Neutrophil (primary cell): ENCODE measurements at regions not wholly inside any gene's neighbourhood (a gene's known extent, or its start where the extent isn't known, plus 50 kb on each side); places are given as distances from the start of the nearest gene placed in this dataset.

ENCODE experiments used
- H3K27ac ChIP-seq: fragments of 200-600 bp; sonication (generic); 2 replicates; pipeline ENCODE4 v1.5.1; 2016; ENCODE audit warnings: mild to moderate bottlenecking, moderate library complexity
- H3K27me3 ChIP-seq: fragments of 200-600 bp; sonication (generic); 2 replicates; pipeline ENCODE4 v1.6.0; 2016; ENCODE audit warnings: mild to moderate bottlenecking
- H3K36me3 ChIP-seq: fragments of 200-600 bp; sonication (generic); 2 replicates; pipeline ENCODE4 v1.5.1; 2017
- H3K4me1 ChIP-seq, 2 experiments: fragments of 200-600 bp in 1 of 2; sonication (generic) in 1 of 2; 1 replicate in 1 of 2; 2 replicates in 1 of 2; pipeline versions ENCODE4 v1.5.1 to v1.6.1; 2013 to 2016; ENCODE audit warnings: low read depth in 1 of 2, low read length in 1 of 2, mild to moderate bottlenecking in 1 of 2, moderate library complexity in 1 of 2; ENCODE audit not compliant: control insufficient read depth in 1 of 2, insufficient read depth in 1 of 2
- H3K4me3 ChIP-seq, 2 experiments: fragments of 200-600 bp in 1 of 2; sonication (generic) in 1 of 2; 1 replicate in 1 of 2; 2 replicates in 1 of 2; pipeline ENCODE4 v1.5.1; 2013 to 2016; ENCODE audit warnings: low read depth in 1 of 2, low read length in 1 of 2, mild to moderate bottlenecking in 1 of 2, moderate library complexity in 1 of 2
- H3K9me3 ChIP-seq: fragments of 200-600 bp; sonication (generic); 2 replicates; pipeline ENCODE4 v1.5.1; 2016
- TF ChIP-seq, protein P1 (sequence below): fragments of 200-600 bp; sonication (generic); IDR thresholded peaks from 2 replicates; pipeline ENCODE4 v1.5.1; 2016; ENCODE audit warnings: antibody characterized with exemption

DNA sequence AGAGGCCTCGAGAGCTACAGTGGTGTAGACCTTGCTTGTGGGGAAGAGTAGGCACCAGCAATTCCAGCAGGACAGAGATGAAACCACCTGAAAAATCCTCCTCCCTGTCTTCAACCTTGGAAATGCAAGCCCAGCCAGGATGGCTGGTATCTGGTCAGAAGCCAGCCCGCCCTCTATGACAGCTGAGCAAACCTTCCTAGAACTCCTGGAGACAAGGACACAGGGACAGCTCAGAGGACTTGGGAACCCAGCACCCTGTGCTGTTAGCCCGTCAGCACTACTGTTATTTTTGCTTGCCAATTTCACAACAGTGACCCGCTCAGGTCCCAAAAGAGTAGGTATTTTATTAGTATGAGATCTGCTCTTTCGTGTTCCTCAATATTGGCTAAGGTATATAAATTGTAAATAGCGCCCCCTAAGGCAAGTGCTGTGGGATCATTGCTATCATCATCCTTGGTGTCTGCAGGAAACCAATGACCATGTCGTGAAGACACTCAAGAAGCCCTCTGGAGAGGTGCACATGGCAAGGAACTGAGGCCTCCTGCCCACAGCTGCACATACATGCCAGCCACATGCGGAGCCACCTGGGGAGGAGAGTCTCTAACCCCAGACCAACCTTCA, 156.5 kb upstream of the CHST15 start:
- Histone ChIP-seq H3K27me3 (no peaks in the 10 kb centered on the region), H3K9me3 (no peaks in the 10 kb centered on the region), H3K4me1 (peaks cover 26 to 32% of the 10 kb centered on the region in 2 experiments), H3K27ac (no peak overlapping the region), H3K36me3 (no peaks in the 10 kb centered on the region), H3K4me3 (no peak overlapping the region)
- TF ChIP-seq, protein P1, sequence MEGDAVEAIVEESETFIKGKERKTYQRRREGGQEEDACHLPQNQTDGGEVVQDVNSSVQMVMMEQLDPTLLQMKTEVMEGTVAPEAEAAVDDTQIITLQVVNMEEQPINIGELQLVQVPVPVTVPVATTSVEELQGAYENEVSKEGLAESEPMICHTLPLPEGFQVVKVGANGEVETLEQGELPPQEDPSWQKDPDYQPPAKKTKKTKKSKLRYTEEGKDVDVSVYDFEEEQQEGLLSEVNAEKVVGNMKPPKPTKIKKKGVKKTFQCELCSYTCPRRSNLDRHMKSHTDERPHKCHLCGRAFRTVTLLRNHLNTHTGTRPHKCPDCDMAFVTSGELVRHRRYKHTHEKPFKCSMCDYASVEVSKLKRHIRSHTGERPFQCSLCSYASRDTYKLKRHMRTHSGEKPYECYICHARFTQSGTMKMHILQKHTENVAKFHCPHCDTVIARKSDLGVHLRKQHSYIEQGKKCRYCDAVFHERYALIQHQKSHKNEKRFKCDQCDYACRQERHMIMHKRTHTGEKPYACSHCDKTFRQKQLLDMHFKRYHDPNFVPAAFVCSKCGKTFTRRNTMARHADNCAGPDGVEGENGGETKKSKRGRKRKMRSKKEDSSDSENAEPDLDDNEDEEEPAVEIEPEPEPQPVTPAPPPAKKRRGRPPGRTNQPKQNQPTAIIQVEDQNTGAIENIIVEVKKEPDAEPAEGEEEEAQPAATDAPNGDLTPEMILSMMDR, result no peak

DNA sequence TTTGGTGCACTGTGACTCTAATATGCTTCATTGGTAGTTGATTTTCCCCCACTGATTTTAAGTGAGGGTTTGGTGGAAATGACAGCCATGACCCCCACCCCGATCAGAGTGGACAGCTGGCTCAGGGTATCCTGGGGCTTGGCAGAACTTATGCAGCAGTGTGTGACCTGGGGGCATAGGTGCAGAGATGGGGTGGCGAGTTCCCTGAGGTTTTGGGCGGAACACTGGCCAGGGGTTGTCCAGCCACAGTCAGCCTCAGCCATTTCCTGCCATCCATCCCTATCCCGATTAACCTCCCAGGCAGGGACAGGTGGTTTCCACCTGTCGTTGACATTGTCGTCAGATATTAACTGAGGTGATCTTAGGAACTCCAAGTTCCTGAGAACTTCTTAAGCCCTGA, 155.8 kb upstream of the CHST15 start:
- H3K4me3 ChIP-seq, result no peak overlapping the region

DNA sequence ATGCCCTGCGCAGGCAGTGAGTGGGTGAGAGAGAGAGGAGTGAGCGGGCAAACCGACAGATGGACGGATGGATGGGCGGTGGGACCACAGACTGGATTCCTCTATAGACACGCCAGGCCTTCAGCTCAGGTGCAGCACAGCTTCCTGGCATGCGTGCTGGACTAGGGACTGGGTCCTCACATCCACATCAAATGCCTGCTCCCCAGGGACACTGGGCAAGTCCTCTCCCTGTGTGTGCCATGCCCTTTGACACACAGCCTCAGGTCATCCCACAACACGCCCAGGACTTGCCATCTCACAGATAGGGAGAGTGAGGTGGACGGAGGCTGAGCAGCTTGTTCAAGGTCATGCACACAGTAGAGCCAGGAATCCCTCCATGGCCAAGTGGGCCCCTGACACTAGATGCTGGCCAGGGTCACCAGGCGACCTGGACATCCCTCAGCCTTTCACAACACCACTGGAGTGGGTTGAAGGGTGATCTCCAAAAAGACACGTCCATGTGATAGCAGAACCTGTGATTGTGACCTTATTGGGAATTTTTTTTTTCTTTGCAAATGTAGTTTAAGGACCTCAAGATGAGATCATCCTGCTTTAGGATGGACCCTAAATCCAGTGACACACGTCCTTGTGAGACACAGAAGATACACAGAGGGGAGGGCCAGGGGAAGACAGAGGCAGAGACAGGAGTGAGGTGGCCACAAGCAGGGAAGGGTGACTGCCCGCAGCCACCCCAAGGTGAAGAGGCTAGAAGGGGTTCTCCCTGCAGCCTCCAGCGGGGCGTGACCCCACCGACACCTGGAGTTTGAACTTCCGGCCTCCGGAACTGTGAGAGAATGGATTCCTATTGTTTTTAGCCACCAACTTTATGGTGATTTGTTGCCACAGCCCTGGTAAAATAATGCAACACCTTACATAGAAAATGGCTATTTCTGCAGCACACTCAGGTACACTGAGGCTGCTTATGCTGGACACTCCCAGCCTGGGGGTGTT, 155.0 kb upstream of the CHST15 start:
- Histone ChIP-seq H3K4me1 (peaks cover 26 to 32% of the 10 kb centered on the region in 2 experiments), H3K27ac (no peak overlapping the region), H3K36me3 (no peaks in the 10 kb centered on the region), H3K27me3 (no peaks in the 10 kb centered on the region), H3K4me3 (no peak overlapping the region), H3K9me3 (no peaks in the 10 kb centered on the region)
- TF ChIP-seq, protein P1, result no peak

More for the DNA sequence above, 155.8 kb upstream of the CHST15 start:
- TF ChIP-seq, protein P1, result no peak
- no peaks in the 10 kb centered on the region for H3K27me3 ChIP-seq
- no peaks in the 10 kb centered on the region for H3K9me3 ChIP-seq
- H3K4me1 ChIP-seq, result peaks cover 26 to 32% of the 10 kb centered on the region in 2 experiments
- no peaks in the 10 kb centered on the region for H3K36me3 ChIP-seq
- H3K27ac ChIP-seq, result no peak overlapping the region

DNA sequence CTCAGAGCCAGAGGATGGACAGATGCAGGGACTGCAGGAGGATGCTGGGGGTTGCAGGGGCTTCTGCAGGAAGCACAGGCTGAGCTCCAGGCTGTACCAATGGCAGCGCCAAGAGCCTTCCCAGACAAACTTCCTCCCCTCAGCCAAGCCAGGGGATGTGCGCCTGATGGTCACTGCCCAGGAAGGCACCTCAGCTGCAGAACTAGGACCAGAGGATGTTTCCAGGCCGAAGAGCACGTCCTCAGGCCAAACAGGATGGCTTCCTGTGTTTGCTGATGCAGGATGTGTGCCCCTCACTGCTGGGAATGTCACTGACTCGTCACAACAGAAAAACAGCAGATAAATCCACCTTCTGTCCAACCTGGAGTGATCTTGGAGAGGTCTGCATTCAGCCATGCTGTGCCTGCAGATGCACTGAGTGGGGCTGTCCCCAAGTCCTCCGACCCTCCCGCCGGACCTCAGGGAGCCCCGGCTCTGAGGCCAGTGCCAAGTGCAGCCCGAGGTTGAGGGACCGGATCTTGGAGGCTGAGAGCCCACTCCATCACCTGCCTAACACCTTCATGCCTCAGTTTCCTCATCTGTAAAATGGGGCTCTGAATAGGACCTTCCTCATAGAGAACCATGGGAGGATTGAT, 152.5 kb upstream of the CHST15 start:
- Histone ChIP-seq H3K27me3 (no peaks in the 10 kb centered on the region), H3K27ac (no peak overlapping the region), H3K4me3 (no peak overlapping the region), H3K9me3 (no peaks in the 10 kb centered on the region), H3K36me3 (no peaks in the 10 kb centered on the region), H3K4me1 (peaks cover 4 to 11% of the 10 kb centered on the region in 2 experiments)
- TF ChIP-seq, protein P1, result no peak

DNA sequence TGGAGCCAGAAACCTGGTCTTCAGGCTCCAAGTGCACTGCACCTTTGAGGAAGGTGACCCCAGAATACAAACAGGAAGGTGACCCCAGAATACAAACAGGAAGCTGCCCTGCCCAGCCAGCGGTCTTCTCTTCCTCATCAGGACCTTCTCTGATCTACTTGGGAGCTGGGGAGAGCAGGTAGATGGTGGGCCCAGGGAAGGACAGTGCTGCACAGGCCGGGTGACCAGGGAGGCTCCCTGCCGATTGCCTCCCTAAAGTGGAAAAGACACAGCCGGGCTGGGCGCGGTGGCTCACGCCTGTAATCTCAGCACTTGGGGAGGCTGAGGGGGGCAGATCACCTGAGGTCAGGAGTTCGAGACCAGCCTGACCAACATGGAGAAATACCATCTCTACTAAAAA, 151.8 kb upstream of the CHST15 start:
- H3K4me3 ChIP-seq, result no peak overlapping the region
- TF ChIP-seq, protein P1, result no peak
- no peaks in the 10 kb centered on the region for H3K36me3 ChIP-seq
- H3K9me3 ChIP-seq, result no peaks in the 10 kb centered on the region
- H3K27ac ChIP-seq, result no peak overlapping the region
- H3K4me1 ChIP-seq, result peaks cover 0 to 4% of the 10 kb centered on the region in 2 experiments
- H3K27me3 ChIP-seq, result no peaks in the 10 kb centered on the region
